ENCODE measurements at regions not wholly inside any gene's neighbourhood (a gene's known extent, or its start where the extent isn't known, plus 50 kb on each side); places are given as distances from the start of the nearest gene placed in this dataset.
"Not testable (repeated sequence)": the region's sequence is repeated elsewhere in the genome, so short reads cannot be mapped to it uniquely, and the experiment has no call there.

- no peaks in the 10 kb centered on the region for H3K27me3 Mint-ChIP-seq
- DNase-seq = no peak
- no peaks in the 10 kb centered on the region for H3K4me1 Mint-ChIP-seq
- H3K36me3 Mint-ChIP-seq (ENCODE audit: low read depth) = no peaks in the 10 kb centered on the region
- no peaks in the 10 kb centered on the region for H3K9me3 Mint-ChIP-seq
- no peak overlapping the region for H3K27ac Mint-ChIP-seq
- POLR2A ChIA-PET = no interaction called here
- no peak overlapping the region for H3K4me3 Mint-ChIP-seq
- CTCF ChIA-PET = no interaction called here
Observed at GRCh38 chr13:79867254-79867653, 386.3 kb downstream of the NDFIP2 start.

GRCh38 chr13:79866436-79866835 lies 385.5 kb downstream of the NDFIP2 start:
- Mint-ChIP-seq H3K4me3 (no peak overlapping the region), H3K36me3 (ENCODE audit: low read depth) (no peaks in the 10 kb centered on the region)
- POLR2A ChIA-PET = no interaction called here

GRCh38 chr13:79862515-79862914 lies 381.6 kb downstream of the NDFIP2 start:
- CTCF ChIA-PET = no interaction called here

More at GRCh38 chr13:79866436-79866835, 385.5 kb downstream of the NDFIP2 start:
- Mint-ChIP-seq H3K27me3 (no peaks in the 10 kb centered on the region), H3K4me1 (no peaks in the 10 kb centered on the region), H3K27ac (no peak overlapping the region), H3K9me3 (no peaks in the 10 kb centered on the region)
- DNase-seq = no peak
- CTCF ChIA-PET = no interaction called here

DNA sequence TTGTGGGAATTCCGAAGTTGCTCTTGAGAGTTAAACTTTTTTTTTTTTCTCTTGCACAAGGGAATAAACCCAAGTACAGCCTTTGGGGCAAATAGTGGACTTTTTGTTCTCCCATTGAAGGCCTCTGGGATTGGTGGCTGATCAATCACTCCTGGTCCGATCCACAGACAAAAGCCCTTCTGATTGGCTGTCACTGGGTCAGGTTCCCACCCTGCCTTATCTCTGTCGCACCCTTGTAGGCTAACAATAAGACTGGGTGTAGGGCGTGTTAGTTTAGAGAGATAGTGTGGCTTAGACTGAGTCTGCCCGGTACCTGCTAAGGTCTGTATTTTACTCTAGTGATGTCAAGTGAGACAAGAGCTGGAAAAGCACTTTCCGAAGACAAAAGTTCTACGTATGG lies 380.8 kb downstream of the NDFIP2 start:
- no peak for DNase-seq
- Mint-ChIP-seq H3K36me3 (ENCODE audit: low read depth) (no peaks in the 10 kb centered on the region), H3K4me3 (no peak overlapping the region), H3K27ac (no peak overlapping the region), H3K9me3 (no peaks in the 10 kb centered on the region), H3K4me1 (no peaks in the 10 kb centered on the region), H3K27me3 (no peaks in the 10 kb centered on the region)
- CTCF ChIA-PET = no interaction called here
- POLR2A ChIA-PET = no interaction called here

More at GRCh38 chr13:79862515-79862914, 381.6 kb downstream of the NDFIP2 start:
- Mint-ChIP-seq H3K4me1 (no peaks in the 10 kb centered on the region), H3K27ac (no peak overlapping the region), H3K27me3 (no peaks in the 10 kb centered on the region), H3K9me3 (no peaks in the 10 kb centered on the region), H3K36me3 (ENCODE audit: low read depth) (no peaks in the 10 kb centered on the region), H3K4me3 (no peak overlapping the region)
- POLR2A ChIA-PET = no interaction called here
- no peak for DNase-seq

DNA sequence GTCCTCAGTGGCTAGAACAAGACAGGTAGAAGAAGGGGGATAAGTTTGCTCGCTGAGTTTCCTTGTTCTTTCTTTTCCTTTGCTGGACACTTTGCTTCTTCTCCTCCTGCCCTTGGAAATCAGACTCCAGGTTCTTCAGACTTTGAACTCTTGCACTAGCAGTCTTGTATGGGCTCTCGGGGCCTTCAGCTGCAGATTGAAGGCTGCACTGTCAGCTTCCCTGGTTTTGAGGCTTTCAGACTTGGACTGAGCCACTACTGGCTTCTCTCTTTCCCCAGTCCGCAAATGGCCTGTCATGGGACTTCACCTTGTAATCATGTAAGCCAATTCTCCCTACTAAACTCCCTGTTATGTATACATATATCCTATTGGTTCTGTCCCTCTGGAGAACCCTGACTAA lies 379.8 kb downstream of the NDFIP2 start:
- H3K9me3 Mint-ChIP-seq = no peaks in the 10 kb centered on the region
- H3K27me3 Mint-ChIP-seq = no peaks in the 10 kb centered on the region
- DNase-seq = no peak
- POLR2A ChIA-PET = no interaction called here
- no peaks in the 10 kb centered on the region for H3K4me1 Mint-ChIP-seq
- H3K4me3 Mint-ChIP-seq = no peak overlapping the region
- CTCF ChIA-PET = no interaction called here
- H3K36me3 Mint-ChIP-seq (ENCODE audit: low read depth) = no peaks in the 10 kb centered on the region
- no peak overlapping the region for H3K27ac Mint-ChIP-seq

- H3K27me3 Mint-ChIP-seq = no peaks in the 10 kb centered on the region
- ChIA-PET CTCF (no interaction called here), POLR2A (no interaction called here)
- no peak overlapping the region for H3K4me3 Mint-ChIP-seq
- H3K27ac Mint-ChIP-seq = no peak overlapping the region
- DNase-seq = no peak
- H3K4me1 Mint-ChIP-seq = no peaks in the 10 kb centered on the region
- H3K9me3 Mint-ChIP-seq = no peaks in the 10 kb centered on the region
- no peaks in the 10 kb centered on the region for H3K36me3 Mint-ChIP-seq (ENCODE audit: low read depth)
Observed at GRCh38 chr13:79859756-79860155, 378.8 kb downstream of the NDFIP2 start.

DNA sequence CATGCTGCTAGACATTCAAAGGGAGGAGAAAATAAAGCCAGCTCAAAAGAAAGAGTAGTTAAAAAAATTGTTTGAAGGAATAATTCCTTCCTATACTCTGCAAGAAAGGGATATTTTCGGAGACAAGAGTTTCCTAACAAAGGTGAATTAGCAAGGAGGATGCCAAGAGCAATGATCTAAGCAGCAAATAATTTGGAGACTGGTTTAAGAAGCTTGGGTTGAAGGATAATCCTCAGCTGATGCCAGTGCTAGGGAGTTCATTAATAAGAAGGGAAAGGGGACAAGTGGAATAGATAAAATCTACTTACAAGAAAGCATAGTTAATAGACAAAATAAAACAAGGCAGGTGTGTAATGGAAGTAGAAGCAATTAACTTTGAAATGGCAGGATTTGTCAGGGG lies 372.3 kb downstream of the NDFIP2 start:
- Mint-ChIP-seq H3K27ac (no peak overlapping the region), H3K36me3 (ENCODE audit: low read depth) (no peaks in the 10 kb centered on the region), H3K4me1 (no peaks in the 10 kb centered on the region), H3K27me3 (no peaks in the 10 kb centered on the region), H3K4me3 (no peak overlapping the region), H3K9me3 (no peaks in the 10 kb centered on the region)
- no peak for DNase-seq
- POLR2A ChIA-PET = no interaction called here
- CTCF ChIA-PET = no interaction called here

DNA sequence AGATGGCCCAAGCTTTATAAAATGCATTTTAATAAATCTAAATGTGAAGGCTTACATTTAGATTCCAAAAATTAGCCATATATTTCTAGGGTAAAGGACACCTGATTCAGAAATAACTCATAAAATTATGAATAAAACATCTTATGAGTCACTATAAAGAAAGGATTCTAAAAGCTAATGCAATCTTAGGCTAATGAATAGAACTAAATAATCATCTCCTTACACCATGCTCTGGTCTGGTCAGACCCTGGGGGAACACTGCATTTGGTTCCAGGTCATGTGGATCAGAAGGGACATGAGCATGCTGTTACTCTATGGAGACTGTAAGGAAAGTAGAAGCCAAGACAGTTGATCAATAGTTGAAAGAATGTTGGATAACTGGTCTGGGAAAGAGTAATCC lies 370.4 kb downstream of the NDFIP2 start:
- H3K4me3 Mint-ChIP-seq = no peak overlapping the region
- CTCF ChIA-PET = no interaction called here
- H3K27ac Mint-ChIP-seq = no peak overlapping the region
- H3K4me1 Mint-ChIP-seq = no peaks in the 10 kb centered on the region
- POLR2A ChIA-PET = no interaction called here
- H3K27me3 Mint-ChIP-seq = no peaks in the 10 kb centered on the region
- DNase-seq = no peak
- H3K9me3 Mint-ChIP-seq = no peaks in the 10 kb centered on the region
- no peaks in the 10 kb centered on the region for H3K36me3 Mint-ChIP-seq (ENCODE audit: low read depth)

DNA sequence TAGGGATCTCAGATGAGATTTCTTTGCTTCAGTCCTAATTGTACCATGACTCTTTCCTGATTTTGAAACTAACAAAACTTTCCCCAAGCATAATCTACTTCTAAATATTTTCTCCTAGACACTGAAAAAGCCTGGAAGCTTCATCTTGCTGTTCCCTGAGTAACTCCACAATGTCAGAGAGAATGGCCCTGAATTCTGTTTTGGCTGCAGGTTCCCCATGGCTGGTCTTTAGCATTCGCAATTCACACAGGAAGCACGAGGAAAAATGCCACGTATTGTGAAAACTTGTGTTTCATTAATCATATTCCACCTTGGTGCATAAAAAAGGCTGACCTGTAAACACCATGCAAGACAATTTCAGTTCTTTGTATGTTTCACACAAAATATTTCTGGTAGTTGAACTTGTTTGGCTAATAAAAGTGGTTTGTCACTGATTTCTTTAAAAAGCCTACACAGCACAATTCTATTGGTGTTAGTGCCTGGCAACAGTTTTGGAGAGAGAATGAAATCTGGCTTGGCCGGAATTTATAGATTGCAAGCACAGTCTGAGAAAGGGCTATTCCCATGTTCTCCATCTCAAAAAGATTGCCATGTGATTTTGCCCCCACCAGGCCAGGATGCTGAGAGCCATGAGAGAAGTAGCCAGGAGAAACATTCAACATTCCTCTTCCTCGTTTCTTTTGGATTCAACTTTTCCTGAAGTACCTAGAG lies 367.1 kb downstream of the NDFIP2 start:
- Mint-ChIP-seq H3K27ac (no peak overlapping the region), H3K4me1 (no peaks in the 10 kb centered on the region), H3K4me3 (no peak overlapping the region), H3K27me3 (no peaks in the 10 kb centered on the region), H3K36me3 (ENCODE audit: low read depth) (no peaks in the 10 kb centered on the region), H3K9me3 (no peaks in the 10 kb centered on the region)
- POLR2A ChIA-PET = no interaction called here
- CTCF ChIA-PET = no interaction called here
- no peak for DNase-seq

DNA sequence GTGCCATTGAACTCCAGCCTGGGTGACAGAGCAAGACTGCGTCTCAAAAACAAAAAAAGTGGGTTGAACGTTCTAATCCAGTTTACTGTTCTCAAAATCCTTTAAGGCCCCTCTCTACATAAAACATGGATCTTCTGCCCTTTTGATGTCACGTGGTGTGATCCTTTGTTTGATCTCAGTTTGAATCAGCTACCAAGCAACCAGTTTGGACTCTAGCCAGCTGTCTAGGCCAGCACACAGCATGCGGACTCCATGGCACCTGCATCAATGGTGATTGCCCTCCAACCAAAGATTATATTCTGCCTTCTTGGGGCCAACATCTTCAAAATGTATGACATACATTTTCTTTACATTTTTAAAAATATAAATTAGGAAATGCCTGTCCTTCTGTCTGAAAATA lies 365.4 kb downstream of the NDFIP2 start:
- Mint-ChIP-seq H3K9me3 (no peaks in the 10 kb centered on the region), H3K36me3 (ENCODE audit: low read depth) (no peaks in the 10 kb centered on the region), H3K4me3 (no peak overlapping the region), H3K27ac (no peak overlapping the region), H3K4me1 (no peaks in the 10 kb centered on the region), H3K27me3 (no peaks in the 10 kb centered on the region)
- ChIA-PET POLR2A (no interaction called here), CTCF (no interaction called here)
- no peak for DNase-seq

DNA sequence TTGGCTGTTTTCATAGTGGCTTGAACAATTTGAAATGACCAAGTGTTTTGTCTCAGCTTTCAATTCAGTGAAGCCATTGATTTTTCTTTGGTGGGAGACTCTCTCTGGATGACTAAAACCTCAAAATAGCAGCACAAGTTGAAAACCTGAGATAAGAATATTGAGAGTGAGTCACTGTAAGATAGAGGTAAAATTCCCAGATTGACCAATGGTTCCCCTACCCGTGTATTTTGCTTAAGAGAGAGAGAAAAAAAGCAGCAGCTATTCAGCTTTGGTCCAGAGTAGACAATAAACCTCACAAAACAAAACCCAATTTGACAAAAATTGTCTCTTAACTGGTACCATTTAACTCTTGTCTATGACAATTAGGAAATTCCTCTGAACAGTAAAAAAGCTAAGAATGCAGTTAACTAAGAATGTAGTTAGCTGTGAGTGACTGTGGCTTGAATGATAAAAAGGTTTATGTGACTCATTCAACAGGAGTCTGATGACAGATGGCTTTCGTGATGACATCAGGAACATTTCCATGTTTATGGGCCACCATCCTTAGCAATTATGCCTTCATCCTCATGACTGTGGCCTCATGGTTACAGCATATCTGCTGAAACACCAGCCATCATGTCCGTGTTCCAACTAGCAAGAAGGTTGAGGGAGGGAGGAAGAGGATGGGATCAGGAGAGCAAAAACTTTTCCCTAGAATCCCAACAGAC lies 356.9 kb downstream of the NDFIP2 start:
- H3K27ac Mint-ChIP-seq = no peak overlapping the region

DNA sequence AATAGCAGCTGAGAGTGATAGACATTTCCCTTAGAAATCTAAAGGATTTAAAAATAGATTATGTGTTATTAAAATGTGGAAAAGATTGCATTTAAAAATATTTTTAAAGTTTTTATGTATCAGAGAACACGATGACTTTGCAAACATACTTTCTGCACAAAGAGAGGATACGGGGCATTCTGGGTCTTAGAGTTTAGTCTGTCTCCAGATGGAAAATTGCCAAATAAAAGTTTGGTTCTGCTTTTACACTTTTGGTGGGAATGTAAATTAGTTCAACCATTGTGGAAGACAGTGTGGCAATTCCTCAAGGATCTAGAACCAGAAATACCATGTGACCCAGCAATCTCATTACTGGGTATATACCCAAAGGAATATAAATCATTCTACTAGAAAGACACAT lies 355.2 kb downstream of the NDFIP2 start:
- H3K4me3 Mint-ChIP-seq; DNase-seq; H3K36me3 Mint-ChIP-seq (ENCODE audit: low read depth); H3K4me1 Mint-ChIP-seq; POLR2A ChIA-PET; CTCF ChIA-PET; H3K27ac Mint-ChIP-seq; H3K9me3 Mint-ChIP-seq; H3K27me3 Mint-ChIP-seq: not testable (repeated sequence)

More for the DNA sequence above, 356.9 kb downstream of the NDFIP2 start:
- peaks cover 7% of the 10 kb centered on the region for H3K9me3 Mint-ChIP-seq
- H3K27me3 Mint-ChIP-seq = no peaks in the 10 kb centered on the region
- CTCF ChIA-PET = no interaction called here
- POLR2A ChIA-PET = no interaction called here
- H3K36me3 Mint-ChIP-seq (ENCODE audit: low read depth) = no peaks in the 10 kb centered on the region
- DNase-seq = no peak
- H3K4me3 Mint-ChIP-seq = no peak overlapping the region
- no peaks in the 10 kb centered on the region for H3K4me1 Mint-ChIP-seq

DNA sequence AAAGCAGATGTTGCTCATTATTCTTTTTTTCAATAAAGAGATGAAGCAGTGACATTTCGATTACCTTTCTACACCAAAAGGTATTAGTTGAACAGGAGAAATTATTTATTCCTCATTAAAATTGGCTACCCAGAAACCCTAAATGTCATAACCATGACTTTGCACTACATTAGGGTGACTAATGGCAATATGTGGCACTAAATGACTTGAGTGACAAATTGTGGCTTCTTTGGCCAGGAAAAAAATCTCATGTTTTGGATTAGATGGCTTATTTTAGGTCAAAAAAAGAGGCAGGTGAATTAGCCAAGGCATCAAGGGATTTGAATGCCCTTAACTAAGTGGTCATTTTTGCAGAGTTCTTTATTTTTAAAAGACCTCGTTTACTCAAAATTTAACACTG lies 353.9 kb downstream of the NDFIP2 start:
- Mint-ChIP-seq H3K9me3 (peaks cover 7% of the 10 kb centered on the region), H3K27me3 (no peaks in the 10 kb centered on the region), H3K4me3 (no peak overlapping the region), H3K36me3 (ENCODE audit: low read depth) (no peaks in the 10 kb centered on the region), H3K4me1 (no peaks in the 10 kb centered on the region), H3K27ac (no peak overlapping the region)
- ChIA-PET POLR2A (no interaction called here), CTCF (no interaction called here)
- no peak for DNase-seq

DNA sequence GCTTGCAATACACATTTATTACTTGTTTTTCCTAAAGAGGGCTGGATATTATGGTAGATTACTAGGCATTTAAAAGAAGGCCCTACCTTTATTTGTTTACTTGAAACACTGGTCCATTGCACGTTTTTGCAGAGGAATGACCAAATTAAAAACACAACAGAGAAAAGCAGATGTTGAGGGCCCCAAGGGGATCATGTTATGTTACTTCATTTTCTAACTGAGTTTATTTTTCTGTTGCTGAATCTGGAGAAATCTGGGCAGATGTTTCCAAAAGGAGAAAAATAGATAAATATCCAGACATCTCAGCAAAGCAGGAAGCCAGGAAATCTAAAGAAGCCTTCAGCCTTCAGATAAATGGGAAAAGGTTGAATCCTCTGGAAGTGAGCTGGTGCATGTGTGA lies 353.0 kb downstream of the NDFIP2 start:
- Mint-ChIP-seq H3K4me1 (no peaks in the 10 kb centered on the region), H3K27ac (no peak overlapping the region), H3K27me3 (no peaks in the 10 kb centered on the region), H3K4me3 (no peak overlapping the region), H3K9me3 (peaks cover 5% of the 10 kb centered on the region), H3K36me3 (ENCODE audit: low read depth) (no peaks in the 10 kb centered on the region)
- CTCF ChIA-PET = no interaction called here
- no peak for DNase-seq
- POLR2A ChIA-PET = no interaction called here
